ENCODE measurements at regions not wholly inside any gene's neighbourhood (a gene's known extent, or its start where the extent isn't known, plus 50 kb on each side); places are given as distances from the start of the nearest gene placed in this dataset.

DNA sequence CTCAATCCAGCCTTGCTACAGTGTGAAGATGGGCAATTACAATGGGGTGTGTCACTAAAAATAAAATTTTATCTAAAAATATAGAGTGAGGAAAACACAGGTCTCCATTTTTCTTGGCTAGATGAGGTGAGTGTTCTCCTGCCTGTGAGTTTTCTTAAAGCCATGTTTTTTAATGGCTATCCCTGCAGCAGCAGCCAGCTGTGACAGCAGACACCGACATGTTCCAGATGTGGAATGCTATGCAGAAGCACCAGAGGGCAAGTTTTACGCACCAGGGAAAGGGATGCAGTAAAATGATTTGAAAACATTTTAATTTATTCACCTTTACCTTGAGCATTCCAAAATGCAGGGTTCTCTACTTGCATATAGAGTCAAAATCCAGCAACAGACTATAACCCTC is 577.0 kb upstream of the STXBP6 start:
- Histone ChIP-seq H3K27me3 (ENCODE audit: control insufficient read depth in 1 of 2, insufficient read depth in 2 of 2, low read length in 2 of 2) (no peaks in the 10 kb centered on the region), H2AFZ (ENCODE audit: low read length) (no peak overlapping the region), H3K4me1 (ENCODE audit: insufficient read depth, low read length) (no peaks in the 10 kb centered on the region), H4K20me1 (ENCODE audit: insufficient read depth, low read length) (no peaks in the 10 kb centered on the region), H3K4me3 (replicated peaks in 1 of 3; ENCODE audit: insufficient read depth in 1 of 3, low read depth in 2 of 3, low read length in 3 of 3) (no peak overlapping the region), H3K9ac (ENCODE audit: insufficient read depth, low read depth, low read length) (no peak overlapping the region), H3K9me3 (ENCODE audit: low read length) (peaks cover 97% of the 10 kb centered on the region), H3K27ac (ENCODE audit: extremely low read length, insufficient read depth, low read length) (no peak overlapping the region), H3K79me2 (ENCODE audit: insufficient read depth, low read length) (no peaks in the 10 kb centered on the region), H3K4me2 (ENCODE audit: low read depth, low read length) (no peak overlapping the region), H3K36me3 (replicated peaks in 1 of 2; ENCODE audit: control insufficient read depth in 1 of 2, insufficient read depth in 2 of 2, low read length in 2 of 2) (no peaks in the 10 kb centered on the region)
- no peak for ATAC-seq
- no TSS peak for BruUV-seq (replicated peaks)
- ChIA-PET CTCF (ENCODE audit: low intra/inter-chr PET ratio, low total read pairs) (no interaction called here), POLR2A (no interaction called here)
- intact Hi-C loops (cut with micrococcal nuclease; ENCODE audit: unreplicated experiment), result no loop called here
- no peak for FAIRE-seq
- WGBS (ENCODE audit: low lambda C conversion rate), result 5% methylated on average over 2 of the region's 2 CpGs
- in situ Hi-C loops (cut with HindIII; ENCODE audit: extremely low pct_ligation_motif_present, low pct_unique_long_range_greater_than_20kb), result no loop called here
- DNase-seq (ENCODE audit: low spot score), result no peak
- TF ChIP-seq ZNF34 (CRISPR knock-in tag; IDR thresholded peaks at IDR 0.05; ENCODE audit: borderline replicate concordance) (no peak), RERE (CRISPR knock-in tag; IDR thresholded peaks at IDR 0.05; ENCODE audit: low read depth) (no peak), CHD2 (IDR thresholded peaks at IDR 0.05; ENCODE audit: low read depth, low read length) (no peak), FOXP1 (IDR thresholded peaks at IDR 0.05) (no peak), FOXP1 (CRISPR knock-in tag; IDR thresholded peaks at IDR 0.05) (no peak), RBAK (CRISPR knock-in tag; IDR thresholded peaks at IDR 0.05) (no peak), FOXP4 (CRISPR knock-in tag; IDR thresholded peaks at IDR 0.05) (no peak), ZFP91 (CRISPR knock-in tag; IDR thresholded peaks at IDR 0.05; ENCODE audit: borderline replicate concordance) (no peak), GABPB1 (CRISPR knock-in tag; IDR thresholded peaks at IDR 0.05) (no peak), ZNF513 (CRISPR knock-in tag; conservative IDR thresholded peaks at IDR 0.05) (no peak), ZNF563 (CRISPR knock-in tag; IDR thresholded peaks at IDR 0.05) (no peak)
- TF ChIP-seq, protein P1, sequence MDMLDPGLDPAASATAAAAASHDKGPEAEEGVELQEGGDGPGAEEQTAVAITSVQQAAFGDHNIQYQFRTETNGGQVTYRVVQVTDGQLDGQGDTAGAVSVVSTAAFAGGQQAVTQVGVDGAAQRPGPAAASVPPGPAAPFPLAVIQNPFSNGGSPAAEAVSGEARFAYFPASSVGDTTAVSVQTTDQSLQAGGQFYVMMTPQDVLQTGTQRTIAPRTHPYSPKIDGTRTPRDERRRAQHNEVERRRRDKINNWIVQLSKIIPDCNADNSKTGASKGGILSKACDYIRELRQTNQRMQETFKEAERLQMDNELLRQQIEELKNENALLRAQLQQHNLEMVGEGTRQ (IDR thresholded peaks at IDR 0.05; ENCODE audit: low read depth, low read length), result no peak
- TF ChIP-seq, protein P1 (CRISPR knock-in tag; IDR thresholded peaks at IDR 0.05; ENCODE audit: borderline replicate concordance), result no peak

Data from HepG2 (cell line).